ENCODE measurements at regions not wholly inside any gene's neighbourhood (a gene's known extent, or its start where the extent isn't known, plus 50 kb on each side); places are given as distances from the start of the nearest gene placed in this dataset.
A peak's percentile ranks its signal among the peaks of the same experiment; 100 is the strongest.
"Not testable (repeated sequence)": the region's sequence is repeated elsewhere in the genome, so short reads cannot be mapped to it uniquely, and the experiment has no call there.

DNA sequence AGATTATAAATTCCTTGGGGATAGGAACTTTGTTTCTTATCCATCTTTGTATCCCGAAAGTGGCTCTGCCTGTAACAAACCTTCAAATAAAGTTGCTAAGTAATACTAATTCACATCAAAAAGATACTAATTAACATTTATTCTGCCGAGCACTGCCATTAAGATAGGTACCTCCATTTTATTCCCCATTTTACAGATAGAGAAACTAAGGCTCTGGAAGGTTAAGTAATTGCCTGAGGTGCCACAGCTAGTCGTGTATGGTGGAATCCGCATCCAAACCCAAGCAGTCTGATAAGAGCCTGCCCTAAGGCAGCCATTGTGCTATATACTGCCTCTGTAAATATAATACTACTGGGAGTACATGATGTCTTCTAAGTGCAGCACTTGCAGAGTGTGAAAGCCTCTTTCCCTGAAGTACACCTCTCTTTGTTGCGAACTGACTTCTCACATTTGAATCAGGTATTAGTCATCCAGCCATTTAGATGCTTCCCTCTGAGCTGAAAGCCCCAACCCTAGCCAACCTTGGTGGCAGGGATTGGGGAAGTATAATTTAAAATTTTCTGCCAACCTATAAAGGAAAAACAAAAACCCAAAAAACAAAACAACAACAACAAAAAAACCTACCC is 78.5 kb upstream of the CHD2 start:
- peaks cover 8% of the 10 kb centered on the region for H3K36me3 Mint-ChIP-seq (ENCODE audit: insufficient read depth)
- H3K27ac Mint-ChIP-seq (ENCODE audit: low read depth) = no peak overlapping the region
- H3K4me3 Mint-ChIP-seq = peak overlapping the region; percentile 11
- H3K9me3 Mint-ChIP-seq = no peaks in the 10 kb centered on the region
- peaks cover 19% of the 10 kb centered on the region for H3K4me1 Mint-ChIP-seq
- no peak for ATAC-seq (replicated peaks; ENCODE audit: extremely low read depth, poor library complexity, severe bottlenecking)
- no peaks in the 10 kb centered on the region for H3K27me3 Mint-ChIP-seq
- DNase-seq (ENCODE audit: low spot score in 2 of 2) = no peak

DNA sequence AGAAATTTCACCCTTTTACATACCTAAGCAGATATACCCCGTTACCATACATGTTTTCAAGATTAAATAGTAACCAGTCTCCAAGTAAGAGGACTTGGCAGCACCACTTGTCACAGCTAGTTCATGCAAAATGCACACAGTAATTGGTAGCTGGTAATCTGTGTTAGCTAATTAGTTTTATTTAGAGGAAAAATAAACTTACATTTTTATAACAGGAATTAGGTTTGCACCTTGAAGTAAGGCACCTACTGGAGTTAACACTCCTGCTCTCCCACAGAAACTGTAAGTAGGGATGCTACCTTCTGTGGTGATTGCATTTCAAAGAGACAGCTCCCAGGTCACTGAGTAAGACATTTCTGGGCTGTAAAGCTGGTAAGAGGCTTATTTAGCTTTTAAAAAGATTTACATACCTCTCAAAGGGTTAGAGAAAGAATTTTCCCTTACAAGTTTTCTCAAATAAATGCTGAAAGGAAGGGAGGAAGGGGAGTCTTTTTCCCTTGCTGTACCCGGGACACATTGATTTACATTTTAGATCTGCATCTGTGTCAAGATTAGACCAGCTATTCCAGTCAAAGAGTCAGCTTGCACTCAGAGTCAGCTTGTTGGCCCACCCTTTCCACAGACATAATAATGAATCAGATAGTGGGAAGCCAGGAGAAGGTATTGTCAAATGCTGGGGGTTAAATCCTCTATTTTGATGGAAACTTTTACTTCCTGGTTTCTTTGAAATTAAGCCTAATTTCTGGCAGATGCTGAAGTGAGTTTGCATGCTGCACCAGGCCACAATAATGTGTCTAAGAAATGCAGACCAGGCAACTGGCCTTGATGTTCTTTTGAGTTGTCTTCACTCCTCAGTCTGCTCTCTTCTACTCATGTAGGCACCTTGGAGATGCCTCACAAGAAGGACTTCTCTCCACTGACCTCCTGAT is 77.6 kb upstream of the CHD2 start:
- Mint-ChIP-seq H3K9me3 (no peaks in the 10 kb centered on the region), H3K27me3 (no peaks in the 10 kb centered on the region), H3K4me3 (peak overlapping the region; percentile 11), H3K36me3 (ENCODE audit: insufficient read depth) (peaks cover 8% of the 10 kb centered on the region), H3K27ac (ENCODE audit: low read depth) (no peak overlapping the region), H3K4me1 (peaks cover 19% of the 10 kb centered on the region)
- DNase-seq (ENCODE audit: low spot score in 2 of 2) = no peak
- no peak for ATAC-seq (replicated peaks; ENCODE audit: extremely low read depth, poor library complexity, severe bottlenecking)

DNA sequence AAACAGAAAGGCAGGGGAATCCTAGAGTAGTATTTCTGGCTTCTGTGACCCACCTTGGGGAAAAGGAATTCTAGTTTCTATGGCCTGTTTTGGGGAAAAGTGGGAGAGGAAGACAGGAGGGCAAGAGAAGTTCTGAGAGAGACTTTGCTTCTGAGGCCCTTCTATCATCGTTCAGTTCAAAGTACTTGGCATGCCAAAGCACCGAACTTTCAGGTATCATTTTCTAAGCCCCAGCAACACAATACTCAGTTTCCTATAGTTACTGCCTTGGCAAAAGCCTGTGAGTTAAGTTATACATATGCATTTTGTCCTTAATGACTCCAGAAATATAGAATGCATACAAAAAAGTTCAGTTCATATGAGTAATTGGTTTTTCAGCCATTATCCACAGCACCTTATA is 74.1 kb upstream of the CHD2 start:
- Mint-ChIP-seq H3K4me3 (no peak overlapping the region), H3K27me3 (no peaks in the 10 kb centered on the region), H3K36me3 (ENCODE audit: insufficient read depth) (peaks cover 5% of the 10 kb centered on the region), H3K9me3 (no peaks in the 10 kb centered on the region), H3K4me1 (peaks cover 8% of the 10 kb centered on the region), H3K27ac (ENCODE audit: low read depth) (no peak overlapping the region)
- ATAC-seq (replicated peaks; ENCODE audit: extremely low read depth, poor library complexity, severe bottlenecking) = no peak
- DNase-seq (ENCODE audit: low spot score in 2 of 2) = no peak

DNA sequence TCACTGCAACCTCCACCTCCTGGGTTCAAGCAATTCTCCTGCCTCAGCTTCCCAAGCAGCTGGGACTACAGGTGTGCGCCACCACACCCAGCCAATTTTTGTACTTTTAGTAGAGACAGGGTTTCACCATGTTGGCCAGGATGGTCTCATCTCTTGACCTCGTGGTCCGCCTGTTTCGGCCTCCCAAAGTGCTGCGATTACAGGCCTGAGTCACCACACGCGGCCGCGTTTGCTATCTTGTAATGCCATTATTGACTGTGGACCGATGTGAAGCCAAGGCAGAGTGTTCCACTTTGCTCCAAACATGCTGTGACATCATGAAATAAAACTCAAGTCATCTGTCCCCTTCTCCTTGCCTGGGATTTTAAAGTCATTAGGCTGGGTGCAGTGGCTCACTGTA is 72.1 kb upstream of the CHD2 start:
- not testable (repeated sequence) for ATAC-seq (replicated peaks; ENCODE audit: extremely low read depth, poor library complexity, severe bottlenecking); H3K9me3 Mint-ChIP-seq; H3K27ac Mint-ChIP-seq (ENCODE audit: low read depth); H3K4me3 Mint-ChIP-seq; H3K27me3 Mint-ChIP-seq; H3K36me3 Mint-ChIP-seq (ENCODE audit: insufficient read depth); DNase-seq (ENCODE audit: low spot score in 2 of 2)
- H3K4me1 Mint-ChIP-seq = peaks cover 25% of the 10 kb centered on the region

DNA sequence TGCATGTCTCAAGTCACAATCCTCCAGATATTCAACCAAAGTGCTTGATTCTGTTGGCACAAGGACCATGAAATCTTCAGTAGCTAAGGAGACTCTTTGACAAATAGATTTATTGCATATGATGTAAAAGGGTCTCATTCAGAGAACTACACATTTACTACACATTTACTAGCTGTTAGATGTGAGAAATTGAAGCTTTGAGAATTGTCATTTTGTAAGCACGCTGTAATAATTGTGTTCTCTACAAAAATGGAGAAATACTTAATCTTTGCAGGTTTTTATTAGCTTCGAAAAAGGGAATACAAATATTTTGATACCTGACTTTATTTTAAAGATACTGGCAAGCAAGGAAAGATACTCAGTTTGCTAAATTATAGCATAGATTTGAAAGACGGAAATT is 70.2 kb upstream of the CHD2 start:
- ATAC-seq (replicated peaks; ENCODE audit: extremely low read depth, poor library complexity, severe bottlenecking) = no peak
- Mint-ChIP-seq H3K4me3 (no peak overlapping the region), H3K27me3 (no peaks in the 10 kb centered on the region), H3K27ac (ENCODE audit: low read depth) (no peak overlapping the region), H3K4me1 (peaks cover 28% of the 10 kb centered on the region), H3K9me3 (no peaks in the 10 kb centered on the region), H3K36me3 (ENCODE audit: insufficient read depth) (peaks cover 6% of the 10 kb centered on the region)
- DNase-seq (ENCODE audit: low spot score in 2 of 2) = no peak

DNA sequence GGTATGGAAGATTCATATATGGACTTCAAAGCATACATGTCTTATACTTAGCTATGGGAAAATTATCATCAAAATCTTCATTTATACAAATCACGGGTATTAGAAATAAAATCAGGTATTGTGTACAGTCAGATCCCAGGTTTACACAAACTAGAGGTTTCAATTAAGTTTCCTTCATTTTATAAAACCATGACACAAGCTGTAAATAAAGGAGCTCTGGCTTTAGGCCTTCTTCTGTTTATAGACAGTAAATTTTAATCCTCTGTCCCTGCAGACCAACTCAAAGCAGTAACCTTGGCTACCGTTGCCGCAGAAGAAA is 68.8 kb upstream of the CHD2 start:
- H3K4me3 Mint-ChIP-seq = peak overlapping the region; percentile 71
- H3K36me3 Mint-ChIP-seq (ENCODE audit: insufficient read depth) = peaks cover 4% of the 10 kb centered on the region
- ATAC-seq (replicated peaks; ENCODE audit: extremely low read depth, poor library complexity, severe bottlenecking) = no peak
- no peak for DNase-seq (ENCODE audit: low spot score in 2 of 2)
- peaks cover 28% of the 10 kb centered on the region for H3K4me1 Mint-ChIP-seq
- H3K27ac Mint-ChIP-seq (ENCODE audit: low read depth) = peak overlapping the region; percentile 95
- no peaks in the 10 kb centered on the region for H3K9me3 Mint-ChIP-seq
- no peaks in the 10 kb centered on the region for H3K27me3 Mint-ChIP-seq

DNA sequence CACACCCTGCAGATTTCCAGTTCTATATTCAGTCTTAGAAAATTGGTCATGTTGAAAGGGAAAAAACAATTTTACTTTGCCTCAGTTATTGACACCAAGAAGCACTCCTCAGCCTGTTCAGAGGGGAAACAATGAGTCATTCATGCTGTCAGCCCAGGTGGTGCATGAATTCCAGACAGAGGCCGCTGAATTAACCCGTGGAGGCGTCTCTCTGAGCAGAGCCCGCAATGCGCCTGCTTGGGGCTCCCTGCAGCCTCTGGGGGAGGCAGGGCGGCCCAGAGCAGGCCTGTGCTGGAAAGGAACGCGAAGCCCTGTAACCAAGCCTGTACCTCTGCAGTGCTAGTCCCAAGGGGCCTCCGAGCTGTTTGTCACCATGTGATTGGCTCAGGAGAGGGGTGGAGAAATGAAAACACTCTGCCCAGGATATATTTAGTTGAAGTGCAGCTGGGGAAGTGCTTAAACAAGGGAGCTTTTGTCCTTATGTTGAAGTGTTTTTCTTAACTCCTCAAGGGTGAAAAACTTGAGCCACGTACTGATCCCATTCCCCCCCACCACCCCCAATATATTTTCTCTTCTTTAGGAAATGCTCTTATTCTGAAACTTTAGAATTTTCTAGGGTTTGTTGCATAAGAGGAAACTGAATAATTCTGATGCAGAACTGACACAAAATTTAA is 68.3 kb upstream of the CHD2 start:
- Mint-ChIP-seq H3K27ac (ENCODE audit: low read depth) (peak overlapping the region; percentile 95), H3K27me3 (no peaks in the 10 kb centered on the region), H3K4me1 (peaks cover 28% of the 10 kb centered on the region), H3K4me3 (peak overlapping the region; percentile 71), H3K9me3 (no peaks in the 10 kb centered on the region), H3K36me3 (ENCODE audit: insufficient read depth) (peaks cover 4% of the 10 kb centered on the region)
- DNase-seq (ENCODE audit: low spot score in 2 of 2) (peak; percentile 56 to 79), ATAC-seq (replicated peaks; ENCODE audit: extremely low read depth, poor library complexity, severe bottlenecking) (peak; percentile 97)

DNA sequence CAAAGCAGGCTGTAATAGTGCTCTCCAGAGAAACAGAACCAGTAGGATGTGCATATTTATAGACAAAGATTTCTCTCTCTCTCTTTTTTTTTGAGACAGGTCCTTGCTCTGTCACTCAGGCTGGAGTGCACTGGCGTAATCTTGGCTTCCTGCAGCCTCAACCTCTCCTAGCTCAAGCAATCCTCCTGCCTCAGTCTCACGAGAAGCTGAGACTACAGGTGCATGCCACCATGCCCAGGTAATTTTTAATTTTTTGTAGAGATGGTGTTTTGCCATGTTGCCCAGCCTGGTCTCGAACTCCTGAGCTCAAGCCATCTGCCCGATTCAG is 67.1 kb upstream of the CHD2 start:
- Mint-ChIP-seq H3K9me3 (no peaks in the 10 kb centered on the region), H3K27me3 (no peaks in the 10 kb centered on the region), H3K4me1 (peaks cover 28% of the 10 kb centered on the region), H3K4me3 (peak overlapping the region; percentile 71), H3K36me3 (ENCODE audit: insufficient read depth) (peaks cover 4% of the 10 kb centered on the region), H3K27ac (ENCODE audit: low read depth) (no peak overlapping the region)
- ATAC-seq (replicated peaks; ENCODE audit: extremely low read depth, poor library complexity, severe bottlenecking) = no peak
- DNase-seq (ENCODE audit: low spot score in 2 of 2) = no peak

DNA sequence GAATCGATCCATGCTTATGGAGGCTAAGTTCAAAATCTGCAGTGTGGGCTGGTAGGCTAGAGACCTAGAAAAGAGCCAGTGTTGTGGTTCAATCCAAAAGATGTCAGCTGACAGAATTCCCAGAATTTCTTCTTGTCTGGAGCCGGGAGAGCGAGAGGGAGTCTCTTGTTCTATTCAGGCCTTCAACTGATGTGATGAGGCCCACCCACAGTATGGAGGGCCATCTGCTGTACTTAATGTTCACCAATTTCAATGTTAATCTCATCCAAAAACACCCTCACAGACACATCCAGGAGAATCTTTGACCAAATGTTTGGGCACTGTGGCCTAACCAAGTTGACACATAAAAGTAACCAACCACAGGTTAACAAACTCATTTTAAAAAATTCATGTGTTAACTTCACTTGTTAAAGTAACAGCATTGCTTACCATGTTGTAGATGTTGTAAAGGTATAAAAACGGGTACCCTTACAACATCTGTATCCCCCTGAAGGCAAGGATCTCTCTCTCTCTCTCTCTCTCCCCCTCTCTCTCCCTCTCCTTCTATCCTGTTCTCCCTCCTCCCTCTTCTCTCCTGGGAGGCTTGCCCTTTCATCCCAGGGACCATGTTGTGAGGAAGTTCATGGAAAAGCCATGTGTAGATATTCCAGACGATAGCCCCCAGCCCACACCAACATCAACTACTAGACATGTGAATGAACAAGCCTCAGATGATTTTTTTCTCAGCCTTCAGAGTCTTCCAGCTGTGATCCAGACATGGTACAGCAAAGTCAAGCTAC is 66.4 kb upstream of the CHD2 start:
- H3K36me3 Mint-ChIP-seq (ENCODE audit: insufficient read depth) = peaks cover 4% of the 10 kb centered on the region
- peak overlapping the region; percentile 25 for H3K4me3 Mint-ChIP-seq
- peaks cover 28% of the 10 kb centered on the region for H3K4me1 Mint-ChIP-seq
- H3K27ac Mint-ChIP-seq (ENCODE audit: low read depth) = peak overlapping the region; percentile 93
- no peaks in the 10 kb centered on the region for H3K27me3 Mint-ChIP-seq
- ATAC-seq (replicated peaks; ENCODE audit: extremely low read depth, poor library complexity, severe bottlenecking) = no peak
- DNase-seq (ENCODE audit: low spot score in 2 of 2) = no peak
- H3K9me3 Mint-ChIP-seq = no peaks in the 10 kb centered on the region

DNA sequence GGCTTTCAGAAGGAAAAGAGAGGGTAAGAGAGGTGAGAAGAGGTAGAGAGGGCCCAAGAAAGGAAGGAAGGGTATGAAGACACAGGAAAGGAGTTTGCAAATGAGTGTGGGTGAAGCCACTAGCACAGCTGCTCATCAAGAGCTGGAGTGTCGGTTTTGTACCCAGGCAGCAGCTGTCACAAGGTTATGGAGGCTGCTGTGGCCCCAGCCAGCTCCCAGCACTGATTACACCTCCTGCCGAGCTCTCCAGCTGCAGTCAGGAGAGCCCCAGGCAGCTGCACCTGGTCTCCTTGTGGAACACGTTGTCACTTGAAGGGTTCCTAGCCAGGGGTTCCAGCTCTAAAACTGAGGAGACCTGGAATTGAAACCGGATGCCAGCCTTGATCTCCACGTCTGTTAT is 60.4 kb upstream of the CHD2 start:
- Mint-ChIP-seq H3K9me3 (no peaks in the 10 kb centered on the region), H3K4me1 (peaks cover 7% of the 10 kb centered on the region), H3K4me3 (no peak overlapping the region), H3K27ac (ENCODE audit: low read depth) (peak overlapping the region; percentile 29), H3K27me3 (no peaks in the 10 kb centered on the region), H3K36me3 (ENCODE audit: insufficient read depth) (peaks cover 3% of the 10 kb centered on the region)
- ATAC-seq (replicated peaks; ENCODE audit: extremely low read depth, poor library complexity, severe bottlenecking) = no peak
- DNase-seq (ENCODE audit: low spot score in 2 of 2) = no peak

DNA sequence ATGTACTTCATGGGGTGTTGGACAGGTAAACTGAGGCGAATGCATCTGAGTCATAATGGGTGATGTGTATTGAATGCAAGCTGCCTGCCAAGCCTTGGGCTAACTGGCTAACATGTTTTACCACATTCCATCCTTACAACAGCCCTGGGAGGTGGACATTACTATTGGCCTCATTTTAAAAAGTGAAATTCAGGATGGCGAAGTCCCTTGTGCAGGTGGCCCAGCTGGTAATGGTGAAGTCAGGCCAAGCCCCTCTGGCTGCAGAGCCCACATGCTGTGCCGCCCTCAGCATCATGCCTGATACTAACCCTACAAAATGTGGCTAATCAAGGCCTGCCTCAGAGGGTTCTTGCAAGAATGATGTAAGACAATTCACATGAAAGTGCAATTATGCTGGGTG is 60.0 kb upstream of the CHD2 start:
- H3K27ac Mint-ChIP-seq (ENCODE audit: low read depth) = no peak overlapping the region
- H3K9me3 Mint-ChIP-seq = no peaks in the 10 kb centered on the region
- ATAC-seq (replicated peaks; ENCODE audit: extremely low read depth, poor library complexity, severe bottlenecking) = no peak
- DNase-seq (ENCODE audit: low spot score in 2 of 2) = no peak
- H3K36me3 Mint-ChIP-seq (ENCODE audit: insufficient read depth) = peaks cover 4% of the 10 kb centered on the region
- H3K4me1 Mint-ChIP-seq = peaks cover 12% of the 10 kb centered on the region
- H3K4me3 Mint-ChIP-seq = no peak overlapping the region
- no peaks in the 10 kb centered on the region for H3K27me3 Mint-ChIP-seq

DNA sequence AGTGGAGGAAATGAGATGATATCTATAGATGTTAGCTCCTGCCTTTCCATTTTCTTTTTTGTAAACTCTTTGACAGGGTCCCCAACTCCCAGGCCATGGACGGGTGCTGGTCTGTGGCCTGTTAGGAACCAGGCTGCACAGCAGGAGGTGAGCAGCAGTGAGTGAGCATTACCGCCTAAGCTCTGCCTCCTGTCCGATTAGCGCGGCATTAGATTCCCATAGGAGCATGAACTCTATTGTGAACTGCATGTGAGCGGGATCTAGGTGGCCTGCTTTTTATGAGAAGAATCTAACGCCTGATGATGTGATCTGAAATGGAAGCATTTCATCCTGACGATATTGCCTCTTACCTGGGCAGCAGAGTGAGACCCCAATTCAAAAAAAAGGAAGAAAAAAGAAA is 56.8 kb upstream of the CHD2 start:
- ATAC-seq (replicated peaks; ENCODE audit: extremely low read depth, poor library complexity, severe bottlenecking) (no peak), DNase-seq (ENCODE audit: low spot score in 2 of 2) (no peak)
- Mint-ChIP-seq H3K27me3 (no peaks in the 10 kb centered on the region), H3K4me1 (peaks cover 15% of the 10 kb centered on the region), H3K27ac (ENCODE audit: low read depth) (no peak overlapping the region), H3K4me3 (no peak overlapping the region), H3K9me3 (no peaks in the 10 kb centered on the region), H3K36me3 (ENCODE audit: insufficient read depth) (peaks cover 4% of the 10 kb centered on the region)
